BLaER1 treated with 17β-estradiol and CSF1 and Interleukin-3, amounts not matched to agents 10 nM and 100 nM (cell line): ENCODE measurements at regions not wholly inside any gene's neighbourhood (a gene's known extent, or its start where the extent isn't known, plus 50 kb on each side); places are given as distances from the start of the nearest gene placed in this dataset.

ENCODE experiments used
- H3K27ac ChIP-seq, 11 experiments: shearing (Covaris generic); formaldehyde crosslinking; 2 replicates each; pipeline ENCODE4 v1.8.1; 2022
- H3K27me3 ChIP-seq, 11 experiments: shearing (Covaris generic); formaldehyde crosslinking; 2 replicates each; pipeline ENCODE4 v1.8.1; 2022
- H3K36me3 ChIP-seq, 11 experiments: shearing (Covaris generic); formaldehyde crosslinking; 2 replicates each; pipeline ENCODE4 v1.8.1; 2022
- H3K4me1 ChIP-seq, 10 experiments: shearing (Covaris generic); formaldehyde crosslinking; 2 replicates each; pipeline ENCODE4 v1.8.1; 2022
- H3K4me2 ChIP-seq, 11 experiments: shearing (Covaris generic); formaldehyde crosslinking; 2 replicates each; pipeline ENCODE4 v1.8.1; 2022
- H3K4me3 ChIP-seq, 10 experiments: shearing (Covaris generic); formaldehyde crosslinking; 2 replicates each; pipeline ENCODE4 v1.8.1; 2022
- H3K9ac ChIP-seq, 11 experiments: shearing (Covaris generic); formaldehyde crosslinking; 2 replicates each; pipeline ENCODE4 v1.8.1; 2022
- H3K9me3 ChIP-seq, 11 experiments: shearing (Covaris generic); formaldehyde crosslinking; replicated peaks in 1 of 11; 2 replicates each; pipeline ENCODE4 v1.8.1; 2022
- H4K20me1 ChIP-seq, 11 experiments: shearing (Covaris generic); formaldehyde crosslinking; 2 replicates each; pipeline ENCODE4 v1.8.1; 2022
- Cebpa-rat ChIP-seq, 11 experiments: shearing (Covaris generic); IDR thresholded peaks; 2 replicates each; pipeline ENCODE4 v1.8.1; 2022

DNA sequence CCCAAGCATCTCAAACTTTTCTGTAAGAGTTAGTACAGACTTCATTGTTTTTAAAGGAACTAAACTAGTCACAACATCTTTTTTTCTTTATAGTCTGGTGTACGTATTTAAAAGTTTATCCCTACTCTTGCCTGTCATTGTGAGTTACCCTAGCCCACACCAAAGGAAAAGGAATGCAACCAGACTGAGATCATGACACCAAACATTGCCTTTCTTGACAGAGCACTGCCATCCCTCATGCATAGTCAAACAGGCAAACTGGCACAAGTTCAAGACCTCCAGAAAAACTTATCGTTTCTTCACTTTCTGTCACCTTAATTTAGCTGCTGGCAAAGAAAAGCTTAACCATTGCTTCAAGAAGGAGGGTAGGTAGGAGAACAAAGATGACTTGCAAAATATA lies 448.4 kb upstream of the MANEA start:
- no peak for TF ChIP-seq Cebpa-rat (IDR thresholded peaks at IDR 0.05)
- H4K20me1 ChIP-seq: no peaks in the 10 kb centered on the region
- H3K27me3 ChIP-seq: no peaks in the 10 kb centered on the region

DNA sequence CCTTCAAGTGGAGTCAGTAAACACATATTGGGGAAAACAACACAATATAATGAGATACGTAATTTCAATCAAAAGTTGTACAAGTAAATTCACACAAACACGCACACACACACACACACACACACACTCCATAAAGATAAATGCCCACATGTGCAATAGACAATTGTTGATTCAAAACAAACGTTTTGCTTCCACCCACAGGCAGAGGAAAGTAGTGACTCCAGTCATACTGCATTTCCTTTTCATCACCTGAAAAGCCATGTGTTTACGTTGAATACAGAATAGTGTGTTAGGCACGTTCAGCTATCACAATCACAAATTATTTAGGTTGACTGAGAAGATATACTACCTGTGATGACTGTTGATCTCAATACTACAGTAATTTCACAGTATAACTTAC lies 443.8 kb upstream of the MANEA start:
- H3K27me3 ChIP-seq: no peaks in the 10 kb centered on the region
- no peaks in the 10 kb centered on the region for H4K20me1 ChIP-seq
- H3K4me2 ChIP-seq: no peak overlapping the region
- no peak overlapping the region for H3K4me3 ChIP-seq
- no peak for TF ChIP-seq Cebpa-rat (IDR thresholded peaks at IDR 0.05)
- no peak overlapping the region for H3K9ac ChIP-seq
- H3K4me1 ChIP-seq: no peaks in the 10 kb centered on the region
- H3K27ac ChIP-seq: no peak overlapping the region
- H3K36me3 ChIP-seq: no peaks in the 10 kb centered on the region
- no peaks in the 10 kb centered on the region for H3K9me3 ChIP-seq

More for the DNA sequence above, 448.4 kb upstream of the MANEA start:
- no peaks in the 10 kb centered on the region for H3K9me3 ChIP-seq
- no peaks in the 10 kb centered on the region for H3K4me1 ChIP-seq
- H3K27ac ChIP-seq: no peak overlapping the region
- no peaks in the 10 kb centered on the region for H3K36me3 ChIP-seq
- no peak overlapping the region for H3K9ac ChIP-seq
- H3K4me2 ChIP-seq: no peak overlapping the region
- no peak overlapping the region for H3K4me3 ChIP-seq

DNA sequence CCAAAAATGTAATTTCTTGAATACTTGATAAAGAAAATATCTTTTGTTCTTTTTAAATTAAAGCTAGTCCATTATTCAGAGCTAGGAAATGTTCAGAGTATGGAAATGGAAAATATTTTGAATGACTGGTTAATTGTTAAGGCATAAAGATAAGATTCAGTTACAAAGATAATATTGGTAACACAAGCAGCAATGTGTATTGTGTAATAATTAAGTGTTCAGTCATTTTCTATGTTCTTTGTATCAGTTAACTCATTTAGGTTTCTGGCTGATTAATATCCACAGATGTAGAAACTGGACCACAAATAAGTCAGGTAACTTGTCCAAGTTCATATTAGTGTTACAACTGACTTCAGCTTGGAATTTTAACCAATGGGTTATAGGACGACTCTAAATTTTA lies 442.2 kb upstream of the MANEA start:
- no peak for TF ChIP-seq Cebpa-rat (IDR thresholded peaks at IDR 0.05)
- no peak overlapping the region for H3K4me2 ChIP-seq
- H3K4me1 ChIP-seq: no peaks in the 10 kb centered on the region
- no peaks in the 10 kb centered on the region for H4K20me1 ChIP-seq
- H3K9ac ChIP-seq: no peak overlapping the region
- H3K27me3 ChIP-seq: no peaks in the 10 kb centered on the region
- no peaks in the 10 kb centered on the region for H3K9me3 ChIP-seq
- no peak overlapping the region for H3K4me3 ChIP-seq
- no peaks in the 10 kb centered on the region for H3K36me3 ChIP-seq
- H3K27ac ChIP-seq: no peak overlapping the region

DNA sequence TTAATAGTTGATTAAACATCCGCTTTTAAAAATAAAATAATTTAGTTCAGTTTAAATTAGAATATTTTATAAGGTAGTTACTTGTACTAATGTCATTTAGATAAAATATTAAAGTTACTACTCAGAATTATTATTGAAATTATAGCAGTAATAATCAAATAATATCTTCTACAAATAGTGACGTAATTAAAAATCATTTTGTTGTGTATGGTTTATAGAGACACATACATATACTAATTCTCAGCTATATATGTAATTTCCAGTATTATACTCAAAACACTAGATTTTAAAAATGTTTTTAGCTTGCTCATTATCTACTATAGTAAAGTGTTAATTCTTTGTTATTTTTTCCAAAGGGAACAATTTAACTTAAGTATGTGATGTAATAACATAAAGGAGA lies 435.2 kb upstream of the MANEA start:
- H3K4me2 ChIP-seq: no peak overlapping the region
- H4K20me1 ChIP-seq: no peaks in the 10 kb centered on the region

DNA sequence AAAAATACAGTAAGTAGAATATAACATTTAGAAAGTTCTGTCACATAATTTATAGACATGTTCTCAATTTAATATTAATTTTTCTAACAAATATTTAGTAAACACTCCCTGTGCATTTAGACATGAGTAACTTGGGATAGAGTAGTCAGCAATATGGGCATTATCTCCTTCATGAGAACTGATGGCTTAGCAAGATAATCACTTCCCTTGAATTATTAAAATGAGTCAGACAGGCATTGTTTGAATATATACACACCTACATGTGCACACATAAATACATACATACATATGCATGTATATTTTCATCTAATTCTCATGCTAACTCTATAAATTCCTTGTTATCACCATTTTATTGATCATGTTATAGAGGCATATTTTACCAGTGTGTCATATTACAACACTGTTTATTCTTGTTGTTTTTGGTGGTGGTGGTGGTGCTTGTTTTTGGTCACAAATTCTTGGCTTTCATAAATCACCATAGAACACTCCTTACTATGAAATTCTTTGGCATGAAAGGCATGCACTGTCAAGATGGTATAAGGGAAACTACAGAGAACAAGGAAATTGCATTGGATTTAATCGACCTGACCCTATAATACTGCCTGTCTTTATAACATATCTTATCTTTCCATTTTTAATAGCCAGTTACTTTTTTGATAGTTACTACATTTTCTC lies 434.5 kb upstream of the MANEA start:
- Histone ChIP-seq H3K27ac (no peak overlapping the region), H4K20me1 (no peaks in the 10 kb centered on the region), H3K4me3 (no peak overlapping the region), H3K4me1 (no peaks in the 10 kb centered on the region), H3K36me3 (no peaks in the 10 kb centered on the region), H3K4me2 (no peak overlapping the region), H3K9ac (no peak overlapping the region), H3K9me3 (no peaks in the 10 kb centered on the region), H3K27me3 (no peaks in the 10 kb centered on the region)
- TF ChIP-seq Cebpa-rat (IDR thresholded peaks at IDR 0.05): no peak

More for the DNA sequence above, 435.2 kb upstream of the MANEA start:
- H3K36me3 ChIP-seq: no peaks in the 10 kb centered on the region
- no peak overlapping the region for H3K4me3 ChIP-seq
- no peaks in the 10 kb centered on the region for H3K9me3 ChIP-seq
- no peaks in the 10 kb centered on the region for H3K4me1 ChIP-seq
- no peak overlapping the region for H3K27ac ChIP-seq
- H3K9ac ChIP-seq: no peak overlapping the region
- no peaks in the 10 kb centered on the region for H3K27me3 ChIP-seq
- TF ChIP-seq Cebpa-rat (IDR thresholded peaks at IDR 0.05): no peak

DNA sequence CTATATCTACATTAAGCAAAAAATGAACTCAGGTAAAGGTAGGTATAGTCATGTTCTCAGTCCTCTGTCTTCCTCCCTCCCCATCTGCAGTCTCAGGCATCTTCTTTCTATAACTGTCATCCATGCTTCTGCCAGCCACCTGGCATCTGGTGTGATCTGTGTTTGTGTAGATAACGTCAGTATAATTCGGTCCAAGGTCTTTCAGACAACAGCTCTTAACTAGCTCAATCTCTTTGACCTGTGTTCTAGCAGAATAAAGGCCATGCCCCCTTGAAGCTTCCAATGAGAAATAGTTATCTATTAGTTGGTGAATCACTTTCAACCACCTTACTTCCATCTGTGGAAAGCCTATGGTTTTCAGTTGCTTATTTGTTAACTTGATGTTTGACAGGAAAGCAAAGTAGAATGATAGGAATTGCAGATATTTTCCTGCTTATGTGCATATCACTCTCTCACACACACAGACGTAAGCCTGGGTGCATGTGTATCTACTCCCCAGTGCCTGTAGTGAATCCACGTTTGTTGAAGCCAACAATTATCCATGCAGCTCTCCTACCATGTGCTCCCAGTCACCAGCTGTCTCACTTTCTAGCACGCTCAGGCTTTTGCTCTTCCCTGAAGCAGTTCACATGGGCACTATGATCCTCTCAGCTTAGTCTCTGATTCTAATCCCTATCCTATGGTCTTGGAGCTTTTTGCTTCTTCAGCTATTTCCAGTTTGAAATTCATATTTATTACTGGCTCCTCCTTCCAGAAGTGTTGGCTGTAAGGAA lies 433.7 kb upstream of the MANEA start:
- no peaks in the 10 kb centered on the region for H3K27me3 ChIP-seq

DNA sequence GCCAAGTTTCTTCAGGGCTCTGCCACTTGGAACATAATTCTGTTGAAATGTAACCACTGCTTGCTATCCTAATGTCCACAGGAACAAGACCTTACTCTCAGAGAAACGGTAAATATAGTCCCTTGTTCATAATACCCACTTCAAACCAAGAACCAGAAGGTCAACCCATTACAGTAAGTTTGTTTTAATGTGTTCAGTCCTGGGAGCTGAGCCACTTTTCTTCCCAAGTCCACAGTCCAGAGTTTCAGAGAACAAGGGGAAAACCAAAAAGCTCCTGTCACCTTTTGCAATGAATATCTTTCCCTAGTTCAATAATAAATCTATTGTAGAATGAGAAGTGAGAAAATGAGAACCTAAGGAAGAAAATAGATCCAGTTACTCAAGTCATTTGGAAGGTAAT lies 431.9 kb upstream of the MANEA start:
- H3K9ac ChIP-seq: no peak overlapping the region
- no peak for TF ChIP-seq Cebpa-rat (IDR thresholded peaks at IDR 0.05)
- H3K4me1 ChIP-seq: no peaks in the 10 kb centered on the region
- no peak overlapping the region for H3K4me3 ChIP-seq
- no peaks in the 10 kb centered on the region for H3K9me3 ChIP-seq
- H3K27me3 ChIP-seq: no peaks in the 10 kb centered on the region
- no peak overlapping the region for H3K27ac ChIP-seq
- no peak overlapping the region for H3K4me2 ChIP-seq
- no peaks in the 10 kb centered on the region for H3K36me3 ChIP-seq
- H4K20me1 ChIP-seq: no peaks in the 10 kb centered on the region

More for the DNA sequence above, 433.7 kb upstream of the MANEA start:
- no peaks in the 10 kb centered on the region for H3K36me3 ChIP-seq
- no peaks in the 10 kb centered on the region for H3K4me1 ChIP-seq
- TF ChIP-seq Cebpa-rat (IDR thresholded peaks at IDR 0.05): no peak
- H3K9me3 ChIP-seq: no peaks in the 10 kb centered on the region
- no peak overlapping the region for H3K4me3 ChIP-seq
- H3K4me2 ChIP-seq: no peak overlapping the region
- no peak overlapping the region for H3K27ac ChIP-seq
- no peak overlapping the region for H3K9ac ChIP-seq
- H4K20me1 ChIP-seq: no peaks in the 10 kb centered on the region

DNA sequence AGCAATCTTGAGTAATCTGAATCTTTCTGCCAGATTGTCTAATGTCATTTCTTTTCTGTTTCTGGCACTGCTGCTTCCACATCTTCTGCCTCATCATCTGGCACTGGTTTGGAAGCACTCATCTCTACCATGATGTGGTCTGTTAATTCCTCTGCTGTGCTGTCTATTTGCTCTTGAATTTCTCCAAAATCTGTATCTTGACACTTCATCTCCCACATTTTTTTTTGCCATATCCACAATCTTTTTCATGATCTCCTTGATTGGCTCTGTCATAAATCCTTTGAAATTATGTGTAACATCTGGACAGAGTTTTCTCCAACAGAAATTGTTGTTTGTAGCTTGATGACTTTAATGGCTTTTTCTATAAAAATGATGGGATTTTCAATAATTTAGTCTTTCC lies 417.8 kb upstream of the MANEA start:
- H3K27ac ChIP-seq: no peak overlapping the region
- TF ChIP-seq Cebpa-rat (IDR thresholded peaks at IDR 0.05): no peak

DNA sequence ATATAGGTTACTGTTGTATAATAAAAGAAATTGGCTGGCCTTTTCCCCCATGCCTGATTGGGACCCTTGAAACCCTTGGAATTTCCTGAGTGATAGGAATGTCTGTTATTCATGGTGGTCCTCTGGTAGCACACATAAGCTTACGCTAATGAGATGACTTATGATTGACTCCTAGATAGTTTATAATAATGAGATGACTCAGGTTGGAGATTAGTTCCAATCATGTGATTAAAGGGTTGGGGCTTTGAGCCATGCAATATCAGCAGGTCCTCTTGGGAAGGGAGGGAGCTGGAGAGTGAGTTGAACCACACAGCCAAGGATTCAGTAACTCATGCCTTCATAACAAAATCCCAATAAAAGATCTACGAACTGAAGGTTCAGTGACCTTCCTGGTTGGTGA lies 407.6 kb upstream of the MANEA start:
- H3K9ac ChIP-seq: no peak overlapping the region
- no peaks in the 10 kb centered on the region for H3K4me1 ChIP-seq
- H3K4me3 ChIP-seq: no peak overlapping the region
- H3K27ac ChIP-seq: no peak overlapping the region
- H3K9me3 ChIP-seq: no peaks in the 10 kb centered on the region
- H3K36me3 ChIP-seq: no peaks in the 10 kb centered on the region
- no peak overlapping the region for H3K4me2 ChIP-seq
- no peaks in the 10 kb centered on the region for H3K27me3 ChIP-seq
- no peak for TF ChIP-seq Cebpa-rat (IDR thresholded peaks at IDR 0.05)
- no peaks in the 10 kb centered on the region for H4K20me1 ChIP-seq

More for the DNA sequence above, 417.8 kb upstream of the MANEA start:
- no peak overlapping the region for H3K9ac ChIP-seq
- no peak overlapping the region for H3K4me3 ChIP-seq
- no peaks in the 10 kb centered on the region for H3K4me1 ChIP-seq
- no peaks in the 10 kb centered on the region for H3K36me3 ChIP-seq
- H3K27me3 ChIP-seq: no peaks in the 10 kb centered on the region
- no peaks in the 10 kb centered on the region for H3K9me3 ChIP-seq
- H3K4me2 ChIP-seq: no peak overlapping the region
- no peaks in the 10 kb centered on the region for H4K20me1 ChIP-seq
